ENCODE measurements at regions not wholly inside any gene's neighbourhood (a gene's known extent, or its start where the extent isn't known, plus 50 kb on each side); places are given as distances from the start of the nearest gene placed in this dataset.

GRCh38 chr1:38662126-38662525, 197.4 kb downstream of the RRAGC start (continued):
- TF ChIP-seq TCF7L2 (IDR thresholded peaks at IDR 0.05; ENCODE audit: borderline replicate concordance, extremely low read depth, insufficient read depth, insufficient read length) (no peak), FOSL1 (IDR thresholded peaks at IDR 0.05; ENCODE audit: low read depth) (no peak), CBX3 (IDR thresholded peaks at IDR 0.05; ENCODE audit: low read depth) (no peak)

DNA sequence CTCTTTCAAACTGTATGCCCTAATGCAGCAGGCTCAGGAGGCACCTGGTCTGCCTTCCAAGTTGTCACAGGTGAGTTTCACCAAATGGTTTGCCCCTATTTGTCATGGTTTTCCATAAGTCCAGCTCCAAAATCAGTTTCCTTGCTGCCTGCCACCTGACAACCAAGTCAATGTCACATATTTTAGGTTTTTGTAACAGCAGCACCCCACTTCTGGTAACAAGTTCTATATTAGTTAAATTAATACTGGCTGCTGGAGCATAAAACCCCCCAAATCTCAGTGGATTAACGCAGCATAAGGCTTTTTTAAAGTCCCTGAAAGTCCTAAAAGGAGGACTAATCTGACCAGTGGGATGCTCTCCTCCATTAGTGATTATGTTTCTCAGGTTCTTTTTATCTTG, 200.7 kb downstream of the RRAGC start:
- no TSS peak for BruUV-seq (replicated peaks)
- no peak for ATAC-seq
- Histone ChIP-seq H3K4me2 (ENCODE audit: low read length) (no peak overlapping the region), H3K9ac (ENCODE audit: low read length) (no peak overlapping the region), H3K4me1 (ENCODE audit: control insufficient read depth in 1 of 2, insufficient read depth in 2 of 2, low read length in 2 of 2) (no peaks in the 10 kb centered on the region), H3K27ac (ENCODE audit: low read depth, low read length) (no peak overlapping the region), H3K9me2 (ENCODE audit: insufficient read depth) (no peaks in the 10 kb centered on the region), H3K4me3 (replicated peaks in 1 of 2; ENCODE audit: low read depth in 1 of 2, low read length in 2 of 2) (no peak overlapping the region), H2AFZ (ENCODE audit: low read depth, low read length, poor library complexity, severe bottlenecking) (no peak overlapping the region), H3K9me3 (ENCODE audit: control insufficient read depth in 1 of 2, insufficient read depth in 1 of 2, low read depth in 1 of 2, low read length in 2 of 2) (peaks cover 0 to 4% of the 10 kb centered on the region in 2 experiments; a peak in 1 of 4 replicates), H3K36me3 (ENCODE audit: control insufficient read depth in 1 of 2, insufficient read depth in 2 of 2, low read length in 2 of 2) (no peaks in the 10 kb centered on the region), H3K27me3 (ENCODE audit: insufficient read depth, low read length) (peaks cover 19% of the 10 kb centered on the region), H4K20me1 (ENCODE audit: insufficient read depth) (no peaks in the 10 kb centered on the region), H3K79me2 (ENCODE audit: insufficient read depth, low read length) (no peaks in the 10 kb centered on the region)
- POLR2A ChIA-PET: no interaction called here
- DNase-seq (ENCODE audit: low read depth, low spot score): no peak
- TF ChIP-seq, protein P1, sequence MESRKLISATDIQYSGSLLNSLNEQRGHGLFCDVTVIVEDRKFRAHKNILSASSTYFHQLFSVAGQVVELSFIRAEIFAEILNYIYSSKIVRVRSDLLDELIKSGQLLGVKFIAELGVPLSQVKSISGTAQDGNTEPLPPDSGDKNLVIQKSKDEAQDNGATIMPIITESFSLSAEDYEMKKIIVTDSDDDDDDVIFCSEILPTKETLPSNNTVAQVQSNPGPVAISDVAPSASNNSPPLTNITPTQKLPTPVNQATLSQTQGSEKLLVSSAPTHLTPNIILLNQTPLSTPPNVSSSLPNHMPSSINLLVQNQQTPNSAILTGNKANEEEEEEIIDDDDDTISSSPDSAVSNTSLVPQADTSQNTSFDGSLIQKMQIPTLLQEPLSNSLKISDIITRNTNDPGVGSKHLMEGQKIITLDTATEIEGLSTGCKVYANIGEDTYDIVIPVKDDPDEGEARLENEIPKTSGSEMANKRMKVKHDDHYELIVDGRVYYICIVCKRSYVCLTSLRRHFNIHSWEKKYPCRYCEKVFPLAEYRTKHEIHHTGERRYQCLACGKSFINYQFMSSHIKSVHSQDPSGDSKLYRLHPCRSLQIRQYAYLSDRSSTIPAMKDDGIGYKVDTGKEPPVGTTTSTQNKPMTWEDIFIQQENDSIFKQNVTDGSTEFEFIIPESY (IDR thresholded peaks at IDR 0.05; ENCODE audit: extremely low read depth, insufficient replicate concordance, low read length): no peak
- TF ChIP-seq SP1 (IDR thresholded peaks at IDR 0.05; ENCODE audit: low read depth) (no peak), SIN3A (IDR thresholded peaks at IDR 0.05; ENCODE audit: low read depth) (no peak), EZH2 (IDR thresholded peaks at IDR 0.05) (no peak), MAX (IDR thresholded peaks at IDR 0.05) (no peak), YY1 (IDR thresholded peaks at IDR 0.05; ENCODE audit: extremely low read depth, insufficient replicate concordance, low read depth, low read length) (no peak), SRF (IDR thresholded peaks at IDR 0.05; ENCODE audit: low read depth) (no peak), FOSL1 (IDR thresholded peaks at IDR 0.05; ENCODE audit: low read depth) (no peak), EZH2phosphoT487 (IDR thresholded peaks at IDR 0.05; ENCODE audit: borderline replicate concordance) (no peak), POLR2AphosphoS5 (IDR thresholded peaks at IDR 0.05; ENCODE audit: low read depth, low read length) (no peak), ZNF274 (IDR thresholded peaks at IDR 0.05; ENCODE audit: low read depth, low read length) (no peak), CBX3 (IDR thresholded peaks at IDR 0.05; ENCODE audit: low read depth) (no peak), JUND (IDR thresholded peaks at IDR 0.05) (no peak), CTCF (IDR thresholded peaks at IDR 0.05 in 2 of 3, conservative IDR thresholded peaks at IDR 0.05 in 1 of 3; ENCODE audit: borderline replicate concordance in 1 of 3, insufficient read depth in 1 of 3, low read depth in 2 of 3, low read length in 2 of 3) (no peak), EGR1 (IDR thresholded peaks at IDR 0.05; ENCODE audit: low read depth) (no peak), ZFX (IDR thresholded peaks at IDR 0.05) (no peak)
- intact Hi-C loops (cut with micrococcal nuclease): no loop called here
- RAD21 ChIA-PET (ENCODE audit: low non-redundant PET in 1 of 2, low total read pairs in 2 of 2, uncharacterized antibody in 2 of 2, unreplicated experiment in 2 of 2): no interaction called here
- CTCF ChIA-PET: no interaction called here
